Aorta (tissue), 5 donors: ENCODE measurements at regions not wholly inside any gene's neighbourhood (a gene's known extent, or its start where the extent isn't known, plus 50 kb on each side); places are given as distances from the start of the nearest gene placed in this dataset.

Experiments used
- ATAC-seq: fragments of 200-7000 bp; cut with Tn5 transposase; one replicate; pipeline ENCODE4 v1.9.1; 2022; ENCODE audit warnings: moderate library complexity; ENCODE audit not compliant: low FRiP score
- DNase-seq, 2 donors: peaks; one replicate each; pipeline ENCODE4 v3.0.0-alpha.2; 2020
- H3K27ac ChIP-seq, 2 donors: one replicate each; pipeline ENCODE4 v1.5.1; 2013; ENCODE audit warnings: low read length in 2 of 2, mild to moderate bottlenecking in 2 of 2, moderate library complexity in 2 of 2, control low read depth in 1 of 2, inconsistent platforms in 1 of 2, low read depth in 1 of 2
- H3K27me3 ChIP-seq, 2 donors: one replicate each; pipeline ENCODE4 v1.6.1; 2013; ENCODE audit warnings: control low read depth in 1 of 2, low read length in 1 of 2, mild to moderate bottlenecking in 1 of 2, moderate library complexity in 1 of 2; ENCODE audit not compliant: insufficient read depth in 2 of 2, control insufficient read depth in 1 of 2
- H3K36me3 ChIP-seq, 2 donors: one replicate each; pipeline ENCODE4 v1.6.1; 2013; ENCODE audit warnings: control low read depth in 1 of 2, low read length in 1 of 2, mild to moderate bottlenecking in 1 of 2; ENCODE audit not compliant: insufficient read depth in 2 of 2, control insufficient read depth in 1 of 2
- H3K4me1 ChIP-seq, 2 donors: one replicate each; pipeline ENCODE4 v1.6.1; 2013; ENCODE audit warnings: low read length in 2 of 2, control low read depth in 1 of 2, mild to moderate bottlenecking in 1 of 2, moderate library complexity in 1 of 2; ENCODE audit not compliant: insufficient read depth in 2 of 2, control insufficient read depth in 1 of 2
- H3K4me3 ChIP-seq, 2 donors: one replicate each; pipeline ENCODE4 v1.5.1; 2013; ENCODE audit warnings: low read length in 2 of 2, control low read depth in 1 of 2, mild to moderate bottlenecking in 1 of 2
- H3K9me3 ChIP-seq: one replicate; pipeline ENCODE4 v1.6.1; 2013; ENCODE audit warnings: mild to moderate bottlenecking, low read length; ENCODE audit not compliant: control insufficient read depth
- WGBS, 2 donors: extraction: QIAGEN DNeasy Blood & Tissue Kit; methylation state at CpG; one replicate each; pipeline ENCODE4 v1.1.7; 2013; 5-methylcytosine and 5-hydroxymethylcytosine counted together
- intact Hi-C, 2 donors: fragments of 100-400 bp; cut with DNase I; formaldehyde crosslinking; loops; one replicate each; pipeline versions ENCODE4 v1.14.2 to v1.15.0; 2022
- donor health status: healthy with polysubstance abuse.
- donor health status: Bipolar disorder and iron deficiency.
- donor health status: DM: no; HTN: no; CAD: no.
- donor health status: DM: no; HTN: no; CAD: no.
- donor health status: DM: yes; HTN: yes; CAD: no.

- Histone ChIP-seq H3K36me3 (no peaks in the 10 kb centered on the region), H3K4me3 (no peak overlapping the region), H3K27ac (no peak overlapping the region), H3K9me3 (peaks cover 2% of the 10 kb centered on the region), H3K27me3 (no peaks in the 10 kb centered on the region), H3K4me1 (no peaks in the 10 kb centered on the region)
- 85% methylated on average over 4 of the region's 4 CpGs for WGBS, 2 donors
- intact Hi-C loops, result no loop called here
- no peak for DNase-seq
- no peak for ATAC-seq
Observed at GRCh38 chr13:40329781-40330485, 336.5 kb downstream of the FOXO1 start.

- no peak overlapping the region for H3K4me3 ChIP-seq
- intact Hi-C loops, result no loop called here
- WGBS, 2 donors, result 94 to 97% methylated on average over 9 of the region's 9 CpGs
Observed at GRCh38 chr13:40330950-40331349, 335.5 kb downstream of the FOXO1 start.

GRCh38 chr13:40331802-40332201 lies 334.6 kb downstream of the FOXO1 start:
- Histone ChIP-seq H3K9me3 (no peaks in the 10 kb centered on the region), H3K27me3 (no peaks in the 10 kb centered on the region), H3K27ac (no peak overlapping the region), H3K4me1 (no peaks in the 10 kb centered on the region), H3K4me3 (no peak overlapping the region), H3K36me3 (no peaks in the 10 kb centered on the region)
- intact Hi-C loops, result no loop called here
- ATAC-seq, result no peak
- DNase-seq, result no peak

More at GRCh38 chr13:40330950-40331349, 335.5 kb downstream of the FOXO1 start:
- Histone ChIP-seq H3K36me3 (no peaks in the 10 kb centered on the region), H3K27me3 (no peaks in the 10 kb centered on the region), H3K9me3 (no peaks in the 10 kb centered on the region), H3K27ac (no peak overlapping the region), H3K4me1 (no peaks in the 10 kb centered on the region)
- no peak for ATAC-seq
- no peak for DNase-seq

GRCh38 chr13:40333226-40333625 lies 333.2 kb downstream of the FOXO1 start:
- 81 to 85% methylated on average over 4 of the region's 4 CpGs for WGBS, 2 donors
- no peaks in the 10 kb centered on the region for H3K36me3 ChIP-seq
- H3K9me3 ChIP-seq, result no peaks in the 10 kb centered on the region
- no peak overlapping the region for H3K4me3 ChIP-seq
- DNase-seq (no peak), ATAC-seq (no peak)
- no peaks in the 10 kb centered on the region for H3K27me3 ChIP-seq
- intact Hi-C loops, result no loop called here
- no peak overlapping the region for H3K27ac ChIP-seq
- no peaks in the 10 kb centered on the region for H3K4me1 ChIP-seq

GRCh38 chr13:40334031-40334430 lies 332.4 kb downstream of the FOXO1 start:
- Histone ChIP-seq H3K4me3 (no peak overlapping the region), H3K9me3 (no peaks in the 10 kb centered on the region), H3K27me3 (no peaks in the 10 kb centered on the region), H3K4me1 (no peaks in the 10 kb centered on the region), H3K36me3 (no peaks in the 10 kb centered on the region), H3K27ac (no peak overlapping the region)
- no peak for DNase-seq
- intact Hi-C loops, result no loop called here
- ATAC-seq, result no peak
- 92 to 96% methylated on average over 3 of the region's 3 CpGs for WGBS, 2 donors

GRCh38 chr13:40334616-40335015 lies 331.8 kb downstream of the FOXO1 start:
- 95 to 97% methylated on average over 6 of the region's 6 CpGs for WGBS, 2 donors

GRCh38 chr13:40336228-40337221 lies 329.9 kb downstream of the FOXO1 start:
- Histone ChIP-seq H3K9me3 (no peaks in the 10 kb centered on the region), H3K36me3 (no peaks in the 10 kb centered on the region), H3K4me3 (no peak overlapping the region), H3K4me1 (peaks cover 0 to 1% of the 10 kb centered on the region in 2 donors), H3K27ac (no peak overlapping the region), H3K27me3 (no peaks in the 10 kb centered on the region)
- DNase-seq (no peak), ATAC-seq (no peak)
- intact Hi-C loops, result no loop called here
- WGBS, 2 donors, result 60 to 75% methylated on average over 7 of the region's 7 CpGs

More at GRCh38 chr13:40334616-40335015, 331.8 kb downstream of the FOXO1 start:
- intact Hi-C loops, result no loop called here
- ATAC-seq (no peak), DNase-seq (no peak)
- no peak overlapping the region for H3K4me3 ChIP-seq
- H3K4me1 ChIP-seq, result no peaks in the 10 kb centered on the region
- H3K9me3 ChIP-seq, result no peaks in the 10 kb centered on the region
- H3K27ac ChIP-seq, result no peak overlapping the region
- H3K27me3 ChIP-seq, result no peaks in the 10 kb centered on the region
- no peaks in the 10 kb centered on the region for H3K36me3 ChIP-seq

- Histone ChIP-seq H3K9me3 (no peaks in the 10 kb centered on the region), H3K4me3 (no peak overlapping the region), H3K27ac (no peak overlapping the region), H3K4me1 (peaks cover 0 to 1% of the 10 kb centered on the region in 2 donors), H3K36me3 (no peaks in the 10 kb centered on the region), H3K27me3 (no peaks in the 10 kb centered on the region)
- 94 to 96% methylated on average over 6 of the region's 6 CpGs for WGBS, 2 donors
- no peak for ATAC-seq
- intact Hi-C loops, result no loop called here
- no peak for DNase-seq
Observed at GRCh38 chr13:40337651-40338050, 328.8 kb downstream of the FOXO1 start.
